ENCODE measurements at regions not wholly inside any gene's neighbourhood (a gene's known extent, or its start where the extent isn't known, plus 50 kb on each side); places are given as distances from the start of the nearest gene placed in this dataset.
A peak's percentile ranks its signal among the peaks of the same experiment; 100 is the strongest.

DNA sequence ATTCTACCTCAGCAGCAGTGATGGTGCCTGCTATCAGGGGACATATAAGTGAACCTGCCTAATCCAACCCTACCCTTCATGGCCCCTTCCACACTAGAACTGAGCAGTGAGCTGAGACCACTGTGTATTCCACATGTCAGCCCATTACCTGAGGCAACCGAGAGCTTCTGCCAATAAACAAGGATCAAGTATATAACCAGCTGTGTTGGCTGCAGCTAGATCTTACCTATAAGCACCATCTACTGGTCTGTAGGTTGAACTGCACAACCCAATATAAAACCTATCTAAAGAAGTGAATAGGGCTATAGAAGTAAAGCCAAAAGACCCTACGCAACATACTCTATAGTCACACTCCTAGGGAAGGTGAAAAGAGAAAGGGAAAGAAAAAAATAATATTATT, 376.9 kb downstream of the HHIPL2 start:
- TF ChIP-seq, protein P1, sequence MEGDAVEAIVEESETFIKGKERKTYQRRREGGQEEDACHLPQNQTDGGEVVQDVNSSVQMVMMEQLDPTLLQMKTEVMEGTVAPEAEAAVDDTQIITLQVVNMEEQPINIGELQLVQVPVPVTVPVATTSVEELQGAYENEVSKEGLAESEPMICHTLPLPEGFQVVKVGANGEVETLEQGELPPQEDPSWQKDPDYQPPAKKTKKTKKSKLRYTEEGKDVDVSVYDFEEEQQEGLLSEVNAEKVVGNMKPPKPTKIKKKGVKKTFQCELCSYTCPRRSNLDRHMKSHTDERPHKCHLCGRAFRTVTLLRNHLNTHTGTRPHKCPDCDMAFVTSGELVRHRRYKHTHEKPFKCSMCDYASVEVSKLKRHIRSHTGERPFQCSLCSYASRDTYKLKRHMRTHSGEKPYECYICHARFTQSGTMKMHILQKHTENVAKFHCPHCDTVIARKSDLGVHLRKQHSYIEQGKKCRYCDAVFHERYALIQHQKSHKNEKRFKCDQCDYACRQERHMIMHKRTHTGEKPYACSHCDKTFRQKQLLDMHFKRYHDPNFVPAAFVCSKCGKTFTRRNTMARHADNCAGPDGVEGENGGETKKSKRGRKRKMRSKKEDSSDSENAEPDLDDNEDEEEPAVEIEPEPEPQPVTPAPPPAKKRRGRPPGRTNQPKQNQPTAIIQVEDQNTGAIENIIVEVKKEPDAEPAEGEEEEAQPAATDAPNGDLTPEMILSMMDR (conservative IDR thresholded peaks at IDR 0.05; ENCODE audit: low read length): peak; percentile 85
- no peak for TF ChIP-seq EZH2phosphoT487 (IDR thresholded peaks at IDR 0.05; ENCODE audit: borderline replicate concordance)
